HepG2 (cell line): ENCODE measurements at regions not wholly inside any gene's neighbourhood (a gene's known extent, or its start where the extent isn't known, plus 50 kb on each side); places are given as distances from the start of the nearest gene placed in this dataset.

ENCODE experiments used
- ATAC-seq: fragments of 200-7000 bp; cut with Tn5 transposase; 3 replicates; pipeline ENCODE4 v1.9.1; 2020; ENCODE audit warnings: mild to moderate bottlenecking, moderate library complexity
- BruUV-seq: library from RNA; stranded (reverse); fragments of 400-500 nt; replicated peaks from 2 replicates; lab custom pipeline; 2021; lab: Mats Ljungman, UMichigan
- CTCF ChIA-PET: fragments of 300-600 bp; formaldehyde crosslinking; extraction: SDS; loops from one replicate; lab custom pipeline; 2021; ENCODE audit warnings: low total read pairs, inconsistent platforms, low intra/inter-chr PET ratio; lab: Yijun Ruan, JAX
- POLR2A ChIA-PET: fragments of 350-600 bp; sonication (Branson Sonifier 250); formaldehyde crosslinking; loops from one replicate; lab custom pipeline; 2020; ENCODE audit warnings: antibody characterized with exemption, inconsistent platforms; lab: Yijun Ruan, JAX
- DNase-seq: peaks from one replicate; pipeline ENCODE4 v3.0.0-alpha.2; 2015; ENCODE audit warnings: low spot score
- FAIRE-seq: peaks from 3 replicates; lab custom pipeline; 2011; peaks lifted over from hg19 to GRCh38; lab: Jason Lieb, UNC
- H2AFZ ChIP-seq: one replicate; pipeline ENCODE4 v1.6.1; 2011; ENCODE audit warnings: low read length, inconsistent platforms
- H3K27ac ChIP-seq: fragments of 300-600 bp; 3 replicates; pipeline ENCODE4 v1.8.0; 2011; ENCODE audit warnings: mixed run types, mild to moderate bottlenecking, mixed read lengths, low read length, inconsistent platforms; ENCODE audit not compliant: insufficient read depth; ENCODE audit errors: extremely low read length
- H3K27me3 ChIP-seq, 2 experiments: fragments of 200-600 bp in 1 of 2; 2 replicates in 1 of 2; 3 replicates in 1 of 2; pipeline versions ENCODE4 v1.6.0 to v1.8.0; 2011; ENCODE audit warnings: low read length in 2 of 2, mild to moderate bottlenecking in 2 of 2, moderate library complexity in 2 of 2, inconsistent platforms in 1 of 2; ENCODE audit not compliant: insufficient read depth in 2 of 2, control insufficient read depth in 1 of 2
- H3K36me3 ChIP-seq, 2 experiments: fragments of 200-600 bp in 1 of 2; replicated peaks in 1 of 2; 2 replicates in 1 of 2; 3 replicates in 1 of 2; pipeline versions ENCODE4 v1.5.1 to v1.8.0; 2011; ENCODE audit warnings: low read length in 2 of 2, inconsistent platforms in 1 of 2; ENCODE audit not compliant: insufficient read depth in 2 of 2, control insufficient read depth in 1 of 2
- H3K4me1 ChIP-seq: 2 replicates; pipeline ENCODE4 v1.5.1; 2012; ENCODE audit warnings: low read length, inconsistent platforms; ENCODE audit not compliant: insufficient read depth
- H3K4me2 ChIP-seq: 2 replicates; pipeline ENCODE4 v1.6.0; 2011; ENCODE audit warnings: low read depth, low read length, inconsistent platforms
- H3K4me3 ChIP-seq, 3 experiments: fragments of 200-600 bp in 1 of 3; sonication (generic), shearing (Covaris generic) in 1 of 3; replicated peaks in 1 of 3; 2 replicates each; pipeline ENCODE4 v1.5.1; 2011 to 2016; ENCODE audit warnings: low read length in 3 of 3, inconsistent platforms in 2 of 3, low read depth in 2 of 3, mild to moderate bottlenecking in 2 of 3, control low read depth in 1 of 3, mixed read lengths in 1 of 3; ENCODE audit not compliant: insufficient read depth in 1 of 3
- H3K79me2 ChIP-seq: one replicate; pipeline ENCODE4 v1.6.1; 2011; ENCODE audit warnings: low read length, inconsistent platforms; ENCODE audit not compliant: insufficient read depth
- H3K9ac ChIP-seq: 2 replicates; pipeline ENCODE4 v1.6.0; 2011; ENCODE audit warnings: mild to moderate bottlenecking, low read depth, low read length, inconsistent platforms; ENCODE audit not compliant: insufficient read depth
- H3K9me3 ChIP-seq: 2 replicates; pipeline ENCODE4 v1.5.1; 2012; ENCODE audit warnings: mild to moderate bottlenecking, low read length
- H4K20me1 ChIP-seq: 2 replicates; pipeline ENCODE4 v1.6.0; 2011; ENCODE audit warnings: inconsistent platforms, mild to moderate bottlenecking, low read length, moderate library complexity; ENCODE audit not compliant: insufficient read depth
- CENPX ChIP-seq: sonication (generic); formaldehyde crosslinking; IDR thresholded peaks from 2 replicates; pipeline ENCODE4 v1.9.0; 2021; ENCODE audit warnings: mild to moderate bottlenecking, missing genetic modification reagents, moderate library complexity
- HNRNPL ChIP-seq: fragments of 200-400 bp; formaldehyde crosslinking; IDR thresholded peaks from 2 replicates; pipeline ENCODE4 v1.6.1; 2017; ENCODE audit warnings: mild to moderate bottlenecking, low read depth, low read length
- MED13 ChIP-seq: sonication (generic); formaldehyde crosslinking; IDR thresholded peaks from 2 replicates; pipeline ENCODE4 v1.5.0; 2020; ENCODE audit warnings: missing genetic modification reagents
- MTA3 ChIP-seq: sonication (generic); formaldehyde crosslinking; IDR thresholded peaks from 2 replicates; pipeline ENCODE4 v1.4.0; 2020; ENCODE audit warnings: missing genetic modification reagents
- NKX3-1 ChIP-seq: sonication (generic); formaldehyde crosslinking; IDR thresholded peaks from 2 replicates; pipeline ENCODE4 v1.5.0; 2020; ENCODE audit warnings: missing genetic modification reagents
- NR2C2 ChIP-seq: sonication (generic); formaldehyde crosslinking; IDR thresholded peaks from 2 replicates; pipeline ENCODE4 v1.4.0; 2020; ENCODE audit warnings: missing genetic modification reagents, mild to moderate bottlenecking, moderate library complexity, borderline replicate concordance
- ONECUT2 ChIP-seq: sonication (generic); formaldehyde crosslinking; IDR thresholded peaks from 2 replicates; pipeline ENCODE4 v1.4.0; 2020; ENCODE audit warnings: missing genetic modification reagents
- PITX1 ChIP-seq: sonication (generic); formaldehyde crosslinking; IDR thresholded peaks from 2 replicates; pipeline ENCODE4 v1.5.1; 2020; ENCODE audit warnings: mild to moderate bottlenecking, missing genetic modification reagents
- PRDM15 ChIP-seq: sonication (generic); formaldehyde crosslinking; IDR thresholded peaks from 2 replicates; pipeline ENCODE4 v1.4.0; 2020; ENCODE audit warnings: missing genetic modification reagents
- PREB ChIP-seq: sonication (generic); formaldehyde crosslinking; IDR thresholded peaks from 2 replicates; pipeline ENCODE4 v1.4.0; 2020; ENCODE audit warnings: missing genetic modification reagents
- SNAI1 ChIP-seq: sonication (generic); formaldehyde crosslinking; IDR thresholded peaks from 2 replicates; pipeline ENCODE4 v1.5.0; 2020; ENCODE audit warnings: mild to moderate bottlenecking, missing genetic modification reagents, borderline replicate concordance
- TFAP4 ChIP-seq: sonication (generic); IDR thresholded peaks from 2 replicates; pipeline ENCODE4 v1.6.1; 2016; ENCODE audit warnings: low read depth, borderline replicate concordance
- ZMYM3 ChIP-seq: sonication (generic); formaldehyde crosslinking; IDR thresholded peaks from 2 replicates; pipeline ENCODE4 v1.5.1; 2020; ENCODE audit warnings: mild to moderate bottlenecking, missing genetic modification reagents
- ZNF44 ChIP-seq: sonication (generic); formaldehyde crosslinking; IDR thresholded peaks from 2 replicates; pipeline ENCODE4 v1.5.1; 2020; ENCODE audit warnings: mild to moderate bottlenecking, missing genetic modification reagents
- ZNF552 ChIP-seq: sonication (generic); formaldehyde crosslinking; IDR thresholded peaks from 2 replicates; pipeline ENCODE4 v1.9.0; 2022; ENCODE audit warnings: missing genetic modification reagents, mild to moderate bottlenecking, borderline replicate concordance
- ZNF563 ChIP-seq: sonication (generic); formaldehyde crosslinking; IDR thresholded peaks from 2 replicates; pipeline ENCODE4 v1.8.0; 2022; ENCODE audit warnings: mild to moderate bottlenecking, moderate library complexity, missing genetic modification reagents
- ZNF598 ChIP-seq: sonication (generic); formaldehyde crosslinking; IDR thresholded peaks from 2 replicates; pipeline ENCODE4 v1.5.1; 2020; ENCODE audit warnings: mild to moderate bottlenecking, missing genetic modification reagents, borderline replicate concordance
- ZNF709 ChIP-seq: sonication (generic); formaldehyde crosslinking; IDR thresholded peaks from 2 replicates; pipeline ENCODE4 v1.5.0; 2020; ENCODE audit warnings: mild to moderate bottlenecking, missing genetic modification reagents
- ZNF816 ChIP-seq: sonication (generic); formaldehyde crosslinking; IDR thresholded peaks from 2 replicates; pipeline ENCODE4 v1.8.0; 2022; ENCODE audit warnings: missing genetic modification reagents, mild to moderate bottlenecking, borderline replicate concordance
- WGBS: methylation state at CpG from one replicate; pipeline ENCODE4 v1.1.6; 2017; ENCODE audit warnings: low lambda C conversion rate; 5-methylcytosine and 5-hydroxymethylcytosine counted together
- in situ Hi-C: cut with HindIII; loops from 2 replicates; pipeline ENCODE4 v1.10.0; 2017; ENCODE audit warnings: low pct_unique_long_range_greater_than_20kb; ENCODE audit not compliant: extremely low pct_ligation_motif_present
- intact Hi-C: fragments of 100-400 bp; cut with micrococcal nuclease; formaldehyde crosslinking; loops from one replicate; pipeline ENCODE4 v1.10.0; 2022; ENCODE audit not compliant: unreplicated experiment
- TF ChIP-seq, protein P1 (sequence below): sonication (generic); formaldehyde crosslinking; IDR thresholded peaks from 2 replicates; pipeline ENCODE4 v1.4.0; 2020; ENCODE audit warnings: missing genetic modification reagents, mild to moderate bottlenecking, borderline replicate concordance

- Histone ChIP-seq H4K20me1 (no peaks in the 10 kb centered on the region), H2AFZ (no peak overlapping the region), H3K4me1 (no peaks in the 10 kb centered on the region), H3K9ac (no peak overlapping the region), H3K36me3 (no peaks in the 10 kb centered on the region), H3K4me3 (no peak overlapping the region), H3K79me2 (no peaks in the 10 kb centered on the region), H3K4me2 (no peak overlapping the region), H3K9me3 (no peaks in the 10 kb centered on the region), H3K27me3 (no peaks in the 10 kb centered on the region; a peak in 1 of 5 replicates), H3K27ac (no peak overlapping the region)
- no peak for ATAC-seq
- intact Hi-C loops = no loop called here
- no peak for DNase-seq
- BruUV-seq = no TSS peak
- in situ Hi-C loops = no loop called here
- TF ChIP-seq ZMYM3 (CRISPR knock-in tag) = no peak
- no peak for TF ChIP-seq CENPX (CRISPR knock-in tag)
- no peak for TF ChIP-seq ZNF563
- TF ChIP-seq ZNF816 (CRISPR knock-in tag) = no peak
- no peak for TF ChIP-seq TFAP4
- no peak for TF ChIP-seq MTA3 (CRISPR knock-in tag)
- TF ChIP-seq PITX1 (CRISPR knock-in tag) = no peak
- no peak for TF ChIP-seq PREB
- no peak for TF ChIP-seq ZNF709 (CRISPR knock-in tag)
- TF ChIP-seq HNRNPL = no peak
- TF ChIP-seq PRDM15 (CRISPR knock-in tag) = no peak
- TF ChIP-seq ZNF598 (CRISPR knock-in tag) = no peak
- TF ChIP-seq ZNF44 (CRISPR knock-in tag) = no peak
- TF ChIP-seq, protein P1, sequence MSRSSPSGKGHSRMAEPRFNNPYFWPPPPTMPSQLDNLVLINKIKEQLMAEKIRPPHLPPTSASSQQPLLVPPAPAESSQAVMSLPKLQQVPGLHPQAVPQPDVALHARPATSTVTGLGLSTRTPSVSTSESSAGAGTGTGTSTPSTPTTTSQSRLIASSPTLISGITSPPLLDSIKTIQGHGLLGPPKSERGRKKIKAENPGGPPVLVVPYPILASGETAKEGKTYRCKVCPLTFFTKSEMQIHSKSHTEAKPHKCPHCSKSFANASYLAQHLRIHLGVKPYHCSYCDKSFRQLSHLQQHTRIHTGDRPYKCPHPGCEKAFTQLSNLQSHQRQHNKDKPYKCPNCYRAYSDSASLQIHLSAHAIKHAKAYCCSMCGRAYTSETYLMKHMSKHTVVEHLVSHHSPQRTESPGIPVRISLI (CRISPR knock-in tag) = no peak
- TF ChIP-seq SNAI1 (CRISPR knock-in tag) = no peak
- no peak for TF ChIP-seq NR2C2 (CRISPR knock-in tag)
- no peak for TF ChIP-seq NKX3-1 (CRISPR knock-in tag)
- TF ChIP-seq MED13 (CRISPR knock-in tag) = no peak
- no peak for TF ChIP-seq ZNF552 (CRISPR knock-in tag)
- TF ChIP-seq ONECUT2 = no peak
- FAIRE-seq = no peak
- ChIA-PET POLR2A (no interaction called here), CTCF (no interaction called here)
- WGBS = 46% methylated on average over 5 of the region's 5 CpGs
These were observed 267.2 kb upstream of the MSX2 start for GRCh38 chr5:174457141-174457678.
